GM19463 (cell line): ENCODE measurements at regions not wholly inside any gene's neighbourhood (a gene's known extent, or its start where the extent isn't known, plus 50 kb on each side); places are given as distances from the start of the nearest gene placed in this dataset.
A peak's percentile ranks its signal among the peaks of the same experiment; 100 is the strongest.
"Not testable (repeated sequence)": the region's sequence is repeated elsewhere in the genome, so short reads cannot be mapped to it uniquely, and the experiment has no call there.

Experiments used
- ATAC-seq: cut with Tn5 transposase; IDR thresholded peaks from one replicate; pipeline ENCODE4 v1.9.1; 2021; ENCODE audit warnings: mild to moderate bottlenecking, moderate library complexity; ENCODE audit not compliant: unreplicated experiment

- no peak for ATAC-seq
These were observed 98.4 kb upstream of the PRSS16 start for GRCh38 chr6:27149150-27149549.

GRCh38 chr6:27154696-27155095, 92.8 kb upstream of the PRSS16 start:
- no peak for ATAC-seq

GRCh38 chr6:27156874-27157458, 90.5 kb upstream of the PRSS16 start:
- ATAC-seq = no peak

- ATAC-seq = peak; percentile 67
These were observed 89.8 kb upstream of the PRSS16 start for GRCh38 chr6:27157459-27158315.

GRCh38 chr6:27158316-27158643, 89.2 kb upstream of the PRSS16 start:
- ATAC-seq = no peak

GRCh38 chr6:27159725-27160124, 87.8 kb upstream of the PRSS16 start:
- no peak for ATAC-seq

GRCh38 chr6:27161115-27161514, 86.4 kb upstream of the PRSS16 start:
- no peak for ATAC-seq

GRCh38 chr6:27161603-27161945, 85.9 kb upstream of the PRSS16 start:
- no peak for ATAC-seq

GRCh38 chr6:27161946-27162603, 85.4 kb upstream of the PRSS16 start:
- no peak for ATAC-seq

- ATAC-seq = no peak
These were observed 83.7 kb upstream of the PRSS16 start for GRCh38 chr6:27163834-27164233.

GRCh38 chr6:27168108-27168507, 79.4 kb upstream of the PRSS16 start:
- ATAC-seq = no peak

- ATAC-seq = no peak
These were observed 78.7 kb upstream of the PRSS16 start for GRCh38 chr6:27168586-27169443.

GRCh38 chr6:27172524-27173231, 74.8 kb upstream of the PRSS16 start:
- not testable (repeated sequence) for ATAC-seq

- ATAC-seq = not testable (repeated sequence)
These were observed 74.3 kb upstream of the PRSS16 start for GRCh38 chr6:27173232-27173601.

GRCh38 chr6:27174958-27175357, 72.5 kb upstream of the PRSS16 start:
- no peak for ATAC-seq

GRCh38 chr6:27176096-27176495, 71.4 kb upstream of the PRSS16 start:
- no peak for ATAC-seq

GRCh38 chr6:27176523-27177484, 70.7 kb upstream of the PRSS16 start:
- ATAC-seq = no peak

- peak; percentile 65 for ATAC-seq
These were observed 69.8 kb upstream of the PRSS16 start for GRCh38 chr6:27177485-27178406.

- peak; percentile 8 for ATAC-seq
These were observed 69.1 kb upstream of the PRSS16 start for GRCh38 chr6:27178407-27178730.
